ENCODE measurements at regions not wholly inside any gene's neighbourhood (a gene's known extent, or its start where the extent isn't known, plus 50 kb on each side); places are given as distances from the start of the nearest gene placed in this dataset.

GRCh38 chr20:60485012-60485760 is 527.0 kb downstream of the CDH26 start:
- no peak for DNase-seq

- DNase-seq: no peak
Measured at GRCh38 chr20:60486315-60486714, 528.1 kb downstream of the CDH26 start.

- DNase-seq: no peak
Measured at GRCh38 chr20:60486937-60487336, 528.7 kb downstream of the CDH26 start.

GRCh38 chr20:60490217-60491050 is 532.2 kb downstream of the CDH26 start:
- DNase-seq: no peak

- DNase-seq: no peak
Measured at GRCh38 chr20:60491051-60491581, 532.9 kb downstream of the CDH26 start.

GRCh38 chr20:60494476-60494875 is 536.3 kb downstream of the CDH26 start:
- no peak for DNase-seq

GRCh38 chr20:60497298-60498035 is 539.2 kb downstream of the CDH26 start:
- DNase-seq: no peak

GRCh38 chr20:60500038-60500701 is 541.9 kb downstream of the CDH26 start:
- no peak for DNase-seq

GRCh38 chr20:60501048-60501447 is 542.8 kb downstream of the CDH26 start:
- no peak for DNase-seq

GRCh38 chr20:60502881-60503280 is 544.7 kb downstream of the CDH26 start:
- no peak for DNase-seq

- DNase-seq: no peak
Measured at GRCh38 chr20:60505423-60505822, 547.2 kb downstream of the CDH26 start.

GRCh38 chr20:60506061-60506460 is 547.8 kb downstream of the CDH26 start:
- no peak for DNase-seq

- DNase-seq: no peak
Measured at GRCh38 chr20:60507087-60507694, 549.0 kb downstream of the CDH26 start.

- no peak for DNase-seq
Measured at GRCh38 chr20:60509407-60509806, 551.2 kb downstream of the CDH26 start.

GRCh38 chr20:60510356-60510755 is 552.1 kb downstream of the CDH26 start:
- no peak for DNase-seq

GRCh38 chr20:60512443-60512842 is 554.2 kb downstream of the CDH26 start:
- DNase-seq: no peak

GRCh38 chr20:60513141-60513540 is 554.9 kb downstream of the CDH26 start:
- DNase-seq: no peak

GRCh38 chr20:60516442-60516841 is 558.2 kb downstream of the CDH26 start:
- no peak for DNase-seq

- DNase-seq: no peak
Measured at GRCh38 chr20:60518022-60518421, 559.8 kb downstream of the CDH26 start.

GRCh38 chr20:60525397-60525796 is 567.2 kb downstream of the CDH26 start:
- no peak for DNase-seq

- DNase-seq: no peak
Measured at GRCh38 chr20:60527656-60528055, 569.4 kb downstream of the CDH26 start.

GRCh38 chr20:60528141-60528540 is 569.9 kb downstream of the CDH26 start:
- no peak for DNase-seq

Measured in MV-4-11 (cell line).